Kasumi-1 (cell line): ENCODE measurements at regions not wholly inside any gene's neighbourhood (a gene's known extent, or its start where the extent isn't known, plus 50 kb on each side); places are given as distances from the start of the nearest gene placed in this dataset.

Experiments used
- DNase-seq, 2 experiments: peaks; one replicate each; lab custom pipeline; 2025; lab: John Stamatoyannopoulos, UW

DNA sequence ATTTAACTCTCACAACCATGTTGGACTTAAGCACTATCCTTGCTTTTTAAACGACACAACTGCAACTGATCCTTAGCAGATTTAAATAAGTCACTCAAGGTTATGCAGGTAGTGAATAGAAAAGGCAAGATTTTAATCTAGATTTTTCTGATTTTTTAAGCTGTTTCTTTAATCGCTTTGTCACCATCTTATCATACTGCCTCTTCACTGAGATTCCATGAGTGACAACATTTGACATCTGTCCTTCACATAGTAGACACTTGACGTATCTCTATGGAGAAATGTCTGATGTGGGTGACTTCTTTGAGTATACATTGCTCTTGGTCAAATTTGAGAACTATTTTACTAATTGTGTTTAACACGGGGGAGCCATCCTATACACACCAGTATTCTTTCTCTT lies 839.7 kb downstream of the GATA3 start:
- no peak for DNase-seq

DNA sequence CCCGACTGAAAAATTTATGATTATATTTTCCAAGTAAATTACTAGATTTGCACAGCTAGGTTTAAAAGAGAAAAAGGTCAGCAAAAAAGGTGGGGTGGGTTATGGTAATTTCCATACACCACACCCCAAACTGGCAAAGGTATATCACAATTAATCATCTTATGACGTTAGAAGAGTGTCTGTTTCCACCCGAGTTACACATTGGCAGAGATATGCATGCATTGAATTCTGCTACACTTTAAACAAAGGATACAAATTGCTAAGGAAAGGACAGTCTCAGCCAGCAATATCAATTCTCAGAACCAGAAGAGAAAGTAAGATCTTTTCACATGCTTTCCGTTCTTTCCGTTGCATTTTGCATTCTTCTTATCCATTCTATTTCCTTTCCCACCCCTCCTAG lies 843.3 kb downstream of the GATA3 start:
- DNase-seq: no peak

- no peak for DNase-seq
Measured at GRCh38 chr10:8898745-8899330, 844.4 kb downstream of the GATA3 start.

DNA sequence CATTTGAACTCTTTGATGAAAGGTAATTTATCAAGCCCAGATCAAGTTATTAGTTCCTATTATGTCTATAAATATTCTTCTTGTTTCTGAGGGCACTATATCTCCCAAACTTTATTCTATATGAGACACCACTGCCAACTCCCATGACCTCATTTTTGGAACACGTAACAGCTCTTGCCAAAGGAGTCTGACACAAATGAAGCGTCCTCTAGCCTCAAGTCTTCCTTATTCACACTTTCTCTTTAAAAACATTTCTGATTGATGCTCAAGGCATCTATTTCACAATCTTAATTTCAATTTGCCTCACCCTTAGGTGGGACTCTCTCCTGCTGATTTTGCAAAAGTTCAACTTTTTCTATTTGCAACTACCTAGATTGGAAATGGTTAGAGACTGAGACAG lies 848.4 kb downstream of the GATA3 start:
- DNase-seq: no peak

DNA sequence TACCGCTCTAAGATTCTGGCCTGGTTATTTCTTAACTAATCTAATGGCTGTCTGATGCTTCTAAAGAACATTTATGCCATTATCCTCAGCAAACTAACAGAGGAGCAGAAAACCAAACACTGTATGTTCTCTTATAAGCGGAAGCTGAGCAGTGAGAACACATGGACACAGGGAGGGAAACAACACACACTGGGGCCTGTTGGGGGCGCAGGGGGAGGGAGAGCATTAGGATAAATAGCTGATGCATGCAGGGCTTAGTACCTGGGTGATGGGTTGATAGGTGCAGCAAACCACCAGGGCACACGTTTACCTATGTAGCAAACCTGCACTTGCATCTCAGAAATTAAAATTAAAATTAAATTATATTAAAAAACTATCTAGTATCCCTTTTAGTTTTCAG lies 853.5 kb downstream of the GATA3 start:
- DNase-seq: no peak

DNA sequence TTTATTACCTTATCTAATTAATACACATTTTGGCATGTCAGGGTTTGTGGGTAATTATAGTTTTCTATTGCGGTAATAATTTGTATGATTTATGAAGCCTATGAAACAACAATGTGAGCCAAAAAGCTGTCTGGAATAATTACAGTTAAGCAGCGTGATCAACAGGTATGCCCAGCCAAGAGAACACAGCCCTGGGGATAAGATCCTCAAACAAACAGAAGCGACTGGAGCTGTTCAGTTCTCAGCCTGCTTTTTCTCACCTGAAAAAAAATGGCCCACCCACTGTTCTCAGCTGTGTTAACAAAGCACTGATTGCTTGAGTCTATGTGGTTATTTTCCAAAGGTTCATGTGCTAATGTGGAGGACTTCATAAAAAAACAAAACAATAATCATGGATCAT lies 855.8 kb downstream of the GATA3 start:
- no peak for DNase-seq

DNA sequence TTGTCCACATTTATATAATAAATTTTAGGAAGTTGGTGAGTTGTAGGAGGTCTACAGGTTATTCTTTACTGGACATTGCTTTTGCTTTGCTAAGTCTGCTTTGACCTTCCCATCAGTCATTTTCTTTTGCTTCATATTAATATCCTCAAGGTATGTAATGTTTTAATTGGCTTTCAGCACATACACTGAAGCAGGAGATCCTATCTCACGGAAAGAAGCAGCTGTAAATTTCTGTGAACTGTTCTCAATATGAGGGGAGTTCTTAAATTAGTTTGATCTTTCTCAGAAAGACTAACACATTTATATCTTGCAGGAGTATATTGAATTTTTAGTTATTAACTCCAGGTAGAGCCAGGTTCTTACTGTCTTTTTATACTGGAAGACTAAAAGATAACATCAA lies 856.5 kb downstream of the GATA3 start:
- no peak for DNase-seq

GRCh38 chr10:8912108-8912507 lies 857.6 kb downstream of the GATA3 start:
- no peak for DNase-seq

DNA sequence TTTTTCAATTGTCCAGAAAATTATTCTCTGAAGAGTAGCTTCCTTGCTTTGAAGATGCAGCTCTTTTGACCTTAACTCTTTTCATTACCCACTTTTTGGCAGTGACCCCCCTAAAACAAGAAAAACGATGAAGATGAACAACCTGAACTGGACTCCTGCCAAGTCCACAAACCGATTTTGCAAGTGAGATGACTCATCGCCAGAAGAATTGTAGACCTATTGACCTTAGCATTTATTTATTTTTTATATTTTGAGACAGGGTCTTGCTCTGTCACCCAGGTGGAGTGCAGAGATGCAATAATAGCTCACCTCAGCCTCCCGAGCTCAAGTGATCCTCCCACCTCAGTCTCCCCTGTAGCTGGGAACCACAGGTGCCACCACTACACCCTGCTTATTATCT lies 859.2 kb downstream of the GATA3 start:
- DNase-seq: no peak

GRCh38 chr10:8919280-8919679 lies 864.8 kb downstream of the GATA3 start:
- DNase-seq: no peak

GRCh38 chr10:8921568-8921967 lies 867.1 kb downstream of the GATA3 start:
- no peak for DNase-seq

DNA sequence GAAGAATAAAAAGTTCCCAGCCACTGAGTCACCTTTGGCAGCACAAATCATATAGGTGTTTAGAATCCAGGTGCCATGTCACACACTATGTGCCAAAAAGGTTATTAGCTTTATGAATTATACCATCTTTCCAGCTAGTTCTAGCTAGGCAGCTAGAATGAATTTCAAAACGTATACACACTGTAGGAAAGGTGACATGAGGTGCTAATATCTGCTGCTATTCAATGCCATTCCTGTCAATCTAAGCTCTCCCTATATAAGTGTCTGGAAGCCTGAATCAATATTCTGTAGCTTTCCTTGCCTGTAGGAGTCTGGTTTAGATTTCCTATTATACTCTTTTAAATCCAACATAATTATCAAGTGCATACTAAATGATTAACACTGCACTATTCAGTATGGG lies 868.6 kb downstream of the GATA3 start:
- no peak for DNase-seq

DNA sequence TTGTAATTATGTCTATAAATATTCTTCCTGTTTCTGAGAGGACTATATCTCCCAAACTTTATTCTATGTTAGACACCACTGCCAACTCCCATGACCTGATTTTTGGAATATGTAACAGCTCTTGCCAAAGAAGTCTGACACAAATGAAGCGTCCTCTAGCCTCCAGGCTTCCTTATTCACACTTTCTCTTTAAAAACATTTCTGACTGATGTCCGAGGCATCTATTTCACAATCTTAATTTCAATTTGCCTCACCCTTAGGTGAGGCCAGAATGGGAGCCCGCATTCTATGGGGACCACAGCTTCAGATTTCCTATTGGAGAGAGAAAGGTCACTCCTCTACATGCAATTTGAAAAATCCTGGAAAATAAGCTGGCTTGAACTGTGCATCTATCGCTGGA lies 873.2 kb downstream of the GATA3 start:
- no peak for DNase-seq

GRCh38 chr10:8946451-8946850 lies 892.0 kb downstream of the GATA3 start:
- no peak for DNase-seq

DNA sequence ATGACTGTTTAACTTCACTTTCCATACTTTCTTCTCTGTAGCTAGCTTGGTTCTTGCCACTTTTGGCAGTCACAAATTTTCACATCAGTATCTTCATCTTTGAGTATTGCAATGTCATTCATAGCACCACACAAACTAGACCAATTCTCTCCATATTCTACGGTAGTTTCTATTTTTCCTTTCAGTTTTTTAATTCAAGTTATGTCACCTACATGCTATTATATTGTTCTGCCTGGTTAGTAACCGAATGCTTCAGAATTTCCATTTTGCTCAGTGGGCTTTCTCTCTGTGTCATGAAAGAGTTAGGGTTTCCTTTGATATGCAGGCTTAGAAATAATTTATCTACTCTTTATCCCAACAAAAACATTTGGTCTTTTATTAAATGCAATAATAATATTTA lies 896.5 kb downstream of the GATA3 start:
- DNase-seq: no peak

GRCh38 chr10:8951440-8952089 lies 897.1 kb downstream of the GATA3 start:
- DNase-seq: no peak

DNA sequence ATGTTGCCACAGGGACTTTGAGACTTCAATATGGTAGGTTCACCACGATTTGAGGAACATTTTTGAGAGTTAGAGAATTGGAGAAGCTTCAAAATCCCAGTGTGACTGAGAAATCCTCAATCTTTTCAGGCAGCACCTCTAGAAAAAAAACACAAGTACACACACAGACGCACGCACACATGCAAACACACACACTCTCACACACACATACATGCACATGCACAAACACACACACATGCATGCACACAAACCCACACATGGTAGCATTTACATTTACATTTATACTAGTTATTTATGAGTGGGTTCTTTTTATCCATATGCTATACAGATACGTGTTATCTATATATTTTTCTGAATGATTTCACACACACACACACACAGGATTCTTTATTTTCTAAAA lies 901.9 kb downstream of the GATA3 start:
- no peak for DNase-seq

GRCh38 chr10:8962249-8962648 lies 907.8 kb downstream of the GATA3 start:
- no peak for DNase-seq

GRCh38 chr10:8967061-8967460 lies 912.6 kb downstream of the GATA3 start:
- DNase-seq: no peak

DNA sequence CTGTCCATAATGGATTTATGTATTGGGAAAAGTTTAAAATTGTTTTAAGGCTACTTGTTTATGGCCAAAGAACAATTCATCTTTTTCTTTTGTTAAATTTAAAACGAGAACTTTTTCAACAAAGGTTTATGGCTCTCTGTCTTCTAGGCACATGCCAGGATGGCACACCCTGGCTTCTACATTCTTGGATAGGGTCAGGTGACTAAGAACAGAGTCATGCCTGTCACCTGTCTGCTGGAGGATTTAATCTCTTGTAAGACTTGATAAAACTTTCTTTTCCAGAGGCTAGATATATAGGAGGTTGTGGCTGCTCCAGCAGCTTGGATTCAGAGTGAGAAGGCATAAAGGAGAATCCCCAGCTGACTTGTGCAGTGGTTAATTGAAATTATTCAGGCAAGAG lies 915.4 kb downstream of the GATA3 start:
- DNase-seq: no peak

- no peak for DNase-seq
Measured at GRCh38 chr10:8975535-8975934, 921.0 kb downstream of the GATA3 start.

DNA sequence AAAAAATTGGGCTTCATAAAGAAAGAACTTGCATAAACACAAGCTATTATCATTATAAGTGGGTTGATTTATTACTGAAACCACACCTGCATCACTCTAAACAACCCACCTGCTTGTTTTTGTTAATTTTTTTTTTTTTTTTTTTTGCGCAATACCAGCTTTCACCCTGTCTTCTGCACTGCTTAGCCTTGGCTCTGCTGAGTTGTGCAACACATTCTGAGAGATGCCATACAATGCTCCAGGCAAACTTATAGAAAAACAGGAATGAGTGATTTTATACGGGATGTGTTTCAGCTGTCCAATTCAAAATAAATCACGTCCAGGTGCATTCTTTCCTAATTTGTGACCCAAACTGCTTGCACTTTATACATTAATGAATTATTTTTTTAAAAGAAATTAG lies 923.6 kb downstream of the GATA3 start:
- DNase-seq: no peak

DNA sequence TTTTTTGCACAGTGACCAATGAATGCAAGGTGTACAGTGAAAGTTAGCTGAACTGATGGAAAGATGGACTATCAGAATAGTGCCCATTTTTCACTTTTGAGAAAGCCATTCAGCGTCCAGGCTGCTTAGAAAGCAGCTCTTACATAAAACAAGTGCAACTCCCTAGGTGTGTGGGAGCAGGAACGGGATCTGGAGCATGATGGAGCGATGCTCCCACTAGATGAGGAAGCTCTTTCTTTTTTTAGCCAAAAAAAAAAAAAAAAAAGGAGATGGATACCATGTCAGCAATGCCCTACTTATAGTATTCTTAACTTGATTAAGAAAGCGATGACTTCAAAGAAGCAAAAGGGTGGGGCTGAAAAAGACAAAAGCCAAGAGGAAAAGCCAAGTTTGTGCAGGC lies 925.5 kb downstream of the GATA3 start:
- no peak for DNase-seq

DNA sequence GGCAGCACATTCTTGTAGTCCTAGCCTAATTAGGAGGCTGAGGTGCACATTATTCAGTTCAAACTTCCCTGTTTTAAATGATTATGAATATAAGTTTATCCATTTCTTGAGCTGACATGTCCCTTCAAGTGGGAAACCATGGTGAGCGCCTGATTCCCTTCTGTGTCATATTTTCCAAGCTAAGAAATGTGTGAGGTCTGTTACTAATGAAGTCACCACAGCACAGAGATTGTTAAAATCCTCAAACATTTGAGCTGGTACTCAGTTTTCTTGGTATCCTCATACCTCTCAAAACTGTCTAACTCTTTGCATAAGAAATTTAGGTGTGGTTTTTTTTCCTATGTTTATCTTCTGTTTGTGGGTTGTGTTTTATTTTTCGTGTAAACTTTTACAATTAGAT lies 926.8 kb downstream of the GATA3 start:
- DNase-seq: no peak
